Pancreas (tissue), 10 donors: ENCODE measurements at regions not wholly inside any gene's neighbourhood (a gene's known extent, or its start where the extent isn't known, plus 50 kb on each side); places are given as distances from the start of the nearest gene placed in this dataset.

Experiments used
- ATAC-seq, 4 donors: fragments of 200-7000 bp; cut with Tn5 transposase; one replicate each; pipeline versions ENCODE4 v1.8.0 to v1.9.1; 2020; ENCODE audit warnings: mild to moderate bottlenecking in 4 of 4, moderate library complexity in 4 of 4
- DNase-seq, 6 donors: peaks; one replicate each; pipeline ENCODE4 v3.0.0-alpha.2; 2020
- FAIRE-seq: peaks from 2 replicates; lab custom pipeline; 2012; peaks lifted over from hg19 to GRCh38; lab: Jason Lieb, UNC
- H3K27ac ChIP-seq, 4 donors: fragments of 200-600 bp; sonication (generic); 1 replicate in 3 of 4; 2 replicates in 1 of 4; pipeline versions ENCODE4 v1.5.0 to v1.8.0; 2020
- H3K27me3 ChIP-seq, 4 donors: fragments of 200-600 bp; one replicate each; pipeline ENCODE4 v1.8.0; 2021
- H3K36me3 ChIP-seq, 3 donors: fragments of 200-600 bp; sonication (generic) in 1 of 3; one replicate each; pipeline versions ENCODE4 v1.5.0 to v1.8.0; 2020 to 2021
- H3K4me1 ChIP-seq, 3 donors: fragments of 200-600 bp; one replicate each; pipeline ENCODE4 v1.8.0; 2021
- H3K4me3 ChIP-seq, 4 donors: fragments of 200-600 bp; sonication (generic) in 2 of 4; one replicate each; pipeline versions ENCODE4 v1.5.0 to v1.8.0; 2020 to 2021
- H3K9me3 ChIP-seq, 4 donors: fragments of 200-600 bp; one replicate each; pipeline ENCODE4 v1.8.0; 2021
- WGBS, 2 donors: extraction: QIAGEN DNeasy Blood & Tissue Kit; methylation state at CpG; one replicate each; pipeline ENCODE4 v1.1.7; 2013; 5-methylcytosine and 5-hydroxymethylcytosine counted together
- intact Hi-C, 3 donors: fragments of 100-400 bp; cut with DNase I; formaldehyde crosslinking; loops; one replicate each; pipeline versions ENCODE4 v1.11.1 to v1.14.2; 2022
- TF ChIP-seq, protein P1 (sequence below), 4 donors: fragments of 200-600 bp; sonication (generic) in 3 of 4; IDR thresholded peaks; one replicate each; pipeline versions ENCODE4 v1.5.0 to v1.8.0; 2021; ENCODE audit warnings: antibody characterized with exemption in 4 of 4
- donor health status: healthy with polysubstance abuse.
- donor health status: DM: no; HTN: no; CAD: no; lungs with moderate emphysema.
- donor health status: DM: no; HTN: no; CAD: no.
- donor health status: control.
- donor health status: control.
- donor health status: Bipolar disorder and iron deficiency.
- donor health status: DM: yes; HTN: yes; CAD: no.
- donor health status: DM: no; HTN: no; CAD: no.
- donor health status: DM: no; HTN: no; CAD: no.
- donor health status: DM: yes; HTN: yes; CAD: no.

DNA sequence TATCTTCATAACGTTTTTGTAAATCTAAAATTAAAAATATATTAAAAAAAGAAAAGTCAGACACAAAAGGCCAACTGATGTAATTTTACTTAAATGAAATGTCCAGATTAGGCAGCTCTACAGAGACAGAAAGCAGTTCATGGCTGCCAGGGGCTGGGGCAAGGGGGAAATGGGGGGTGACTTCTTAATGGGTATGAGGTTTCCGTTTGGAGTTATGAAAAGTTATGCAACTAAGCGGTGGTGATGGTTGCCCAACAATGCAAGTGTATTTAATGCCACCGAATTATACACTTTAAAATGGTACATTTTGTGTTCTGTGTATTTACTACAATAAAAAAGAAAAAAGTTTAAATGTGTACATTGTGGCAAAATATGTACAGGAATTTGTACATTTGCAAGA, 70.2 kb upstream of the TEX51 start:
- no peak overlapping the region for H3K4me3 ChIP-seq
- FAIRE-seq (no peak), DNase-seq (no peak), ATAC-seq (no peak)
- WGBS, 2 donors = 55 to 68% methylated on average over 4 of the region's 4 CpGs
- H3K36me3 ChIP-seq = no peaks in the 10 kb centered on the region
- H3K4me1 ChIP-seq = no peaks in the 10 kb centered on the region
- TF ChIP-seq, protein P1, sequence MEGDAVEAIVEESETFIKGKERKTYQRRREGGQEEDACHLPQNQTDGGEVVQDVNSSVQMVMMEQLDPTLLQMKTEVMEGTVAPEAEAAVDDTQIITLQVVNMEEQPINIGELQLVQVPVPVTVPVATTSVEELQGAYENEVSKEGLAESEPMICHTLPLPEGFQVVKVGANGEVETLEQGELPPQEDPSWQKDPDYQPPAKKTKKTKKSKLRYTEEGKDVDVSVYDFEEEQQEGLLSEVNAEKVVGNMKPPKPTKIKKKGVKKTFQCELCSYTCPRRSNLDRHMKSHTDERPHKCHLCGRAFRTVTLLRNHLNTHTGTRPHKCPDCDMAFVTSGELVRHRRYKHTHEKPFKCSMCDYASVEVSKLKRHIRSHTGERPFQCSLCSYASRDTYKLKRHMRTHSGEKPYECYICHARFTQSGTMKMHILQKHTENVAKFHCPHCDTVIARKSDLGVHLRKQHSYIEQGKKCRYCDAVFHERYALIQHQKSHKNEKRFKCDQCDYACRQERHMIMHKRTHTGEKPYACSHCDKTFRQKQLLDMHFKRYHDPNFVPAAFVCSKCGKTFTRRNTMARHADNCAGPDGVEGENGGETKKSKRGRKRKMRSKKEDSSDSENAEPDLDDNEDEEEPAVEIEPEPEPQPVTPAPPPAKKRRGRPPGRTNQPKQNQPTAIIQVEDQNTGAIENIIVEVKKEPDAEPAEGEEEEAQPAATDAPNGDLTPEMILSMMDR (IDR thresholded peaks at IDR 0.05) = no peak
- H3K9me3 ChIP-seq = no peaks in the 10 kb centered on the region
- H3K27me3 ChIP-seq = no peaks in the 10 kb centered on the region
- intact Hi-C loops = no loop called here
- H3K27ac ChIP-seq = no peak overlapping the region

DNA sequence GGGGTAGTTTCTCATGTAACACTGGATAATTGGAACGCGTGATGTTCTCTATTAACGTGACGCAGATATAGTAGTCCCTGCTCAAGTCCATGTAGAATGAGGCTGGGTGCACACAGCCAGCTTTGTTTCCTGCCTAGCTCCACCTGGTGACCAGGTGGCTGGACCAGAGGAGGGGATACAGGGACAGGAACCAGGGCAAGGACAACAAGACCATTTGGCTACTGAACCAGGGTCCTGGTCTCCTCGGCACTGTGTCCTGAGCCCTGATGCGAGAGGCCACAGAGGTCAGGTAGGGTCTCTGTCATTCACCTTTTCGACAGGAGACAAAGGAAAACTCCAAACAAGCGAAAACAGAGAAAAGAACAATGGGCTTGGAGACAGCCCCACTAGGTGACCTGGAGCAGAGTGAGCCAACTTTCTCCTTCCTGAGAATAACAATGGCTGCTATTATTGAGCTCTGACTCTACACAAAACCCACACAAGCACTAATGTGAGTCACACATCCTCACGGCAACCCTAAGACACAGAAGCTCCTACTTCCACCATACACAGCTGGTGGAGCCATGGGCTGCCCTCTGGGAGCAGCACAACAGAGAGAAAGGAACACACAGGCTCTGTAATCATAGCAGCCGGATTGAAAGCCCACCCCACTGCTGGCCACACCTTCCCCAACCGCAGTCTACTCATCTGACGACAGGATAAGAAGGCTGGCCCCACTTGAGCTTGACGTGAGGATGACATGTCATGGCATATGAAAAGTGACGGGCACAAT, 67.3 kb upstream of the TEX51 start:
- Histone ChIP-seq H3K9me3 (no peaks in the 10 kb centered on the region), H3K4me1 (no peaks in the 10 kb centered on the region), H3K27me3 (no peaks in the 10 kb centered on the region), H3K27ac (no peak overlapping the region), H3K4me3 (no peak overlapping the region), H3K36me3 (no peaks in the 10 kb centered on the region)
- WGBS, 2 donors = 53 to 63% methylated on average over 14 of the region's 14 CpGs
- no peak for ATAC-seq
- intact Hi-C loops = no loop called here
- TF ChIP-seq, protein P1 (IDR thresholded peaks at IDR 0.05) = no peak
- FAIRE-seq = no peak
- no peak for DNase-seq

DNA sequence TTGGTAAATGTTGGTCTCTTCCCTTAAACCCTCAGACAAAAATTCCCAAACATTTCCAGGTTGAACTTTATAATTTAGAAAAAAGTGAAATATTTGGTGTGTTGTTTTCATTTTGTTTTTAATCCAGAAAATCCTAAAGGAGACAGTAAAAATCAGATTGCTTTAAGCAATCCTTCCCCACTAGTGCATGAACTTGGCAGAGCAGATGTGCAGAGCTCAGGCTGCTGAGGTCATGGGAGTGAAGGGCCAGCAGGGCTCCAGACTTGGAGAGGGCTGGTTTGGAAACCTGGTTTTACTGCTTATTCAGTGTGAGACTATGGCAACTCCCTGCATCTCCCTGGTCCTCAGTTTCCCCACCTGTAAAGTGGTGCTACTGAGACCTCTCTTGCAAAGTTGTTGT, 66.7 kb upstream of the TEX51 start:
- Histone ChIP-seq H3K4me1 (no peaks in the 10 kb centered on the region), H3K9me3 (no peaks in the 10 kb centered on the region), H3K4me3 (no peak overlapping the region), H3K27ac (no peak overlapping the region), H3K27me3 (no peaks in the 10 kb centered on the region), H3K36me3 (no peaks in the 10 kb centered on the region)
- intact Hi-C loops = no loop called here
- TF ChIP-seq, protein P1 (IDR thresholded peaks at IDR 0.05) = no peak
- FAIRE-seq (no peak), DNase-seq (no peak), ATAC-seq (no peak)

DNA sequence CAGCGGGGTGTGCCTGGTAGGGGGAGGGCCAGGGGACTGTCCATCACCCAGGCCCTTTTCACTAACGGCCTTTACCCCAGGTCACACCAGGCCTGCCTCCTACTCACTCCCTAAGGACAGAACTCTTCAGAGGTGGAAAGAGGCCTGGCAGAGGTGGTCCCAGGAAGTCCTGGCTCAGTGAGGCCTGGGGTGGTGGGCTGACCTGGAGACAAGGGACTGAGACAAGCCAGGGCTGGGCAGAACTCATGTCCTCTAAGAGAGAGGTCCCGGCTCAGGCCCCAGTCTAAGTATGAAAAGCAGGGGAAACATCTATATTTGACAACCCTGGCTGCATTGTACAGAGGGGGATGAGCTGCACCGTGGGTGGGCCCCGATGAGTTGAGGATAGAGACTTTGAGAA, 65.9 kb upstream of the TEX51 start:
- no peaks in the 10 kb centered on the region for H3K4me1 ChIP-seq
- DNase-seq (no peak), ATAC-seq (no peak), FAIRE-seq (no peak)
- no peaks in the 10 kb centered on the region for H3K27me3 ChIP-seq
- TF ChIP-seq, protein P1 (IDR thresholded peaks at IDR 0.05) = no peak
- intact Hi-C loops = no loop called here
- no peaks in the 10 kb centered on the region for H3K9me3 ChIP-seq
- H3K4me3 ChIP-seq = no peak overlapping the region
- H3K27ac ChIP-seq = no peak overlapping the region
- WGBS, 2 donors = 66 to 75% methylated on average over 5 of the region's 5 CpGs
- H3K36me3 ChIP-seq = no peaks in the 10 kb centered on the region

DNA sequence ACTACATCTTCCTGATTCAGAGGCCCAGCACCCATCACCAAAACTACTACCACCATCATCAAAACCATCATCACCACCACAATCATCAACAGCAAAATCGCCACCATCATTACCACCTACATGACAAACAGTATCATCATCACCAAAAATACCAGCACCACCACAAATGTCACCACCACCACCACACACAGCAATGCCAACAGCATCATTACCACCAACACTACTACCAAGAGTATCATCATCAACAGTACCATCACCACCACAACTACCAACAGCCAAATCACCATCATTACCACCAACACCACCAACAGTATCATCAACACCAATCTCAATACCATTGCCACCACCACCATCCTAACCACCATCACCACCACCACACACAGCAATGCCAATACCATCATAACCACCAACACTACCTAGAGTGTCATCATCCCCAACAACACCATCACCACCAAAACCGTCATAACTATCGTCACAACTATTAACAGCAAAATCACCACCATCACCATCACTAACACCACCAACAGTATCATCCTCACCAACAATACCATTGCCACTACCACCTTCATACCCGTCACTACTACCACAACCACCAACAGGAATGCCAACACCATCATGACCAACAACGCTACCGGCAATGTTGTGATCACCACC, 64.6 kb upstream of the TEX51 start:
- no peaks in the 10 kb centered on the region for H3K9me3 ChIP-seq
- DNase-seq = no peak
- no peak overlapping the region for H3K27ac ChIP-seq
- WGBS, 2 donors = 82 to 90% methylated on average over 6 of the region's 6 CpGs
- FAIRE-seq = no peak
- TF ChIP-seq, protein P1 (IDR thresholded peaks at IDR 0.05) = no peak
- H3K4me1 ChIP-seq = no peaks in the 10 kb centered on the region
- no peaks in the 10 kb centered on the region for H3K36me3 ChIP-seq
- no peak overlapping the region for H3K4me3 ChIP-seq
- intact Hi-C loops = no loop called here
- no peaks in the 10 kb centered on the region for H3K27me3 ChIP-seq
- ATAC-seq = no peak
